Stimulated activated CD8-positive, alpha-beta memory T cell treated with anti-CD3 and anti-CD28 coated beads, Interleukin-15, amount 100 ng/mL, for 24 hours (primary cell): ENCODE measurements at regions not wholly inside any gene's neighbourhood (a gene's known extent, or its start where the extent isn't known, plus 50 kb on each side); places are given as distances from the start of the nearest gene placed in this dataset.

Experiments used
- DNase-seq: peaks from one replicate; pipeline ENCODE4 v3.0.0-alpha.2; 2020; ENCODE audit warnings: low read depth

- no peak for DNase-seq
These were observed 239.0 kb downstream of the EIPR1 start for GRCh38 chr2:3138621-3139020.

GRCh38 chr2:3137651-3138300 is 239.8 kb downstream of the EIPR1 start:
- DNase-seq, result no peak

DNA sequence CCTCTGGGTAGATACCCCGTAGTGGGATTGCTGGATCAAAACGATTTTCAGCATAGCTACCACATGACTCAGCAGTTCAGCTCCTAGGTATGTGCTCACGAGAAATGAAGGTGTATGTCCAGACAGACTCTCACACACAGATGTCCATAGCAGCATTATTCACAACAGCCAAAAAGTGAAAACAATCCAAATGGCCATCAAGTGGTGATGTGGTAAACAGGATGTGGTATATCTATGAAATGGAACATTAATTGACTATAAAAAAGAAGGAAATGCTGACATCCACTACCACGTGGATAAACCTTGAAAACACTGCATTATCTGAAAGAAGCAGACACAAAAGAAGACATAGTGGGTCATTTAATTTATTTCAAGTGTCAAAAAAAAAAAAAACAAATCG is 241.9 kb downstream of the EIPR1 start:
- DNase-seq, result no peak

DNA sequence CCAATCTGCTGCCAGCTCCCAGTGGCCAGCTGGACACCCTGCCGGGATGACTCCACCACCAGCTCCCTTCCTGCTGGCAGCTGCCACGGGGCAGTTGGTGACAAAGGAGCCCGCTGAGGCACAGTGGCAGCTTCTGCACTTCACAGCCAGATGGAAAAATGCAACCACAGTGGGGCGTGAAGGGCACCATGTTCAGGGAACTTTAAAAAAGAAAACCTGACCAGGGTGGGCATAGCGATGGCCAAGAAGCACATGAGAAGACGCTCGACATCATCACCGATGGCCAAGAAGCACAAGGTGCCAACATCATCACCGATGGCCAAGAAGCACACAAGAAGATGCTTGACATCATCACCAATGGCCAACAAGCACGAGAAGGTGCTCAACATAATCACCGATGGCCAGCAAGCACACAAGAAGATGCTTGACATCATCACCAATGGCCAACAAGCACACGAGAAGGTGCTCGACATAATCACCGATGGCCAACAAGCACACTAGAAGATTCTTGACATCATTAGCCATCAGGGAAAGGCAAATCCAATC is 243.5 kb downstream of the EIPR1 start:
- DNase-seq, result no peak

- no peak for DNase-seq
These were observed 244.7 kb downstream of the EIPR1 start for GRCh38 chr2:3132966-3133365.

DNA sequence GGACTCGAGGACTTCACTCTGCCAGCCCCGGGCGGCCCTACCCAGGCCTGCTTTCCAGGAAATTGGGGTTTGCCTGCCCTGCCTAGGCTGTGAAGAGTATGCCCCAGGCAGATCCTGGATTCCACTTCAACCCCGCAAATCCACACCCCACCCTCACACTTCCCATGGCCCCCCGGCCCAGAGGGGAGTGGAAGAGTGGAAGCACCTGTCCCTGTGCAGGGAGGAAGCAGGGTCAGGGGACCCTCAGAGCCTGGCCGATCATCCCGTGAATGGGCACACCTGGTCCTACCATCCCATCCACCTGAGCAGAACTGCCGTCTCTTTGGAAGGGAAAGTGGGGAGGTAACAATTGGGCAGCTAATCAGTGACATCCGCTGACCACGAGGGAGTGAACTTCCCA is 245.2 kb downstream of the EIPR1 start:
- no peak for DNase-seq

DNA sequence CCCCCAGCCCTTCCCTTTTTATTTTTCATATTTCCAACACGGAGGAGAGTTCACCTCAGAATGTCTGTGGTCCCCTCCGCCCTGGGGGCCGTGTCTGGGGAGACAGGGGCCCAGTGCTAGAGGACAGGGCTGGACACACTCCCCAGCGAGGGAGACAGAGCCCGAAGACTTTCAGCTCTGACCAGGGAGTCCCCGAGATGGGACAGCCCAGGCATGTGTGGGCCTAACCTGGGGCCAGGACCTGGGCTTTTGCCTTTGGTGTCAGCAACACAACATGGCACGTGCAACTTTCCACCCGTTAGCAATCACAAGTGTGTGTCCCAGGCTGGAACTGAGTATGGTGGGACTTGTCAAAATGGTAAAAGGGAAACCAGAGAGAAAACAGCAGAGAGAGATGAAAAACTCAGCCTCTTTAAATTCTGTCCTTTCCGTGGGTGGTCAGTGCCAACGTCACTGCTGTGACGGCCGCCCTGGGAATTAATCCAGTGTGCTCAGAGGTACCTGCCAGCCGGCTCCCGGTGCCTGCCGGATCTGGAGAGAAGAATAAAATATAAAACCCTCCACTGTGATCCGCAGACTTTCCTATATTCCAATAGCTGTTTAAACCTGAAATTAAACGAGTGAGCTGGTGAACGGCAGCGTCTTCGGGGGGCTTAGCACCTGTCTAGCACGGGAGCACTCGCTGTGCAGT is 245.8 kb downstream of the EIPR1 start:
- DNase-seq, result no peak

GRCh38 chr2:3130889-3131635 is 246.6 kb downstream of the EIPR1 start:
- no peak for DNase-seq

DNA sequence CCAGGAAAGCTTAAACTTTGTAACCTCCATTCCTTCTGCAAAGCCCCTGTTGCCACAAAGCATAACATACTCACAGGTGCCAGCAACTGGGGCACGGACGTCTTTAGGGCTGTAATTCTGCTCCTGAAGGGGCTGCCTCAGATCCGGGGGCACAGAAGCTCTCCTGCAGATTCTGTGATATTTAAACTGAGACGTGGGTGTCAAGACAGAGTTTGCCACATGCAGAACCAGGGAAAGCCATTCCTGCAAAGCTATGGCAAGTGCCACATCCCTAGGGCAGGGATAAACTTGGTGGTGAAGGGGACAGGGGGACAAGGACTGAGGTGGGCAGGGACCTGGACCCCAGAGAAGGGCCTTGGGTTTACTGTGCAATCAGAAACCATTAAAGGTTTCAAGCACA is 247.2 kb downstream of the EIPR1 start:
- no peak for DNase-seq

GRCh38 chr2:3129867-3130266 is 247.8 kb downstream of the EIPR1 start:
- no peak for DNase-seq

DNA sequence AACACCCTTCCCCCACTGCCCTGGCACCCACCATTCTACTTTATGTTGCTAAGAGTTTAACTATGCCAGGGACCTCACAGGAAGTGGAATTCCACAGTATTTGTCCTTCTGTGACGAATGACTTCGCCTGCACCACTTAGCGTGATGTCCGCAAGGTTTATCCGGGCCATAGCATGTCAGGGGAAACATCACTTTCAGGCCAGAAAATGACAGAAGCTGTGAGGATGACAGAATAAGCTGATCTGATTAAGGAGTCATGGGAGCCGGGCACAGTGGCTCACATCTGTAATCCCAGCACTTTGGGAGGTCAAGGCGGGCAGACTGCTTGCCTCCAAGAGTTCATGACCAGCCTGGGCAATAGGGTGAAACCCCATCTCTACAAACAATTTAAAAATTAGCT is 248.8 kb downstream of the EIPR1 start:
- DNase-seq, result no peak

- DNase-seq, result no peak
These were observed 249.9 kb downstream of the EIPR1 start for GRCh38 chr2:3127710-3128109.

GRCh38 chr2:3126911-3127621 is 250.6 kb downstream of the EIPR1 start:
- DNase-seq, result no peak

- no peak for DNase-seq
These were observed 251.3 kb downstream of the EIPR1 start for GRCh38 chr2:3126171-3126910.

- DNase-seq, result no peak
These were observed 251.9 kb downstream of the EIPR1 start for GRCh38 chr2:3125761-3126130.

DNA sequence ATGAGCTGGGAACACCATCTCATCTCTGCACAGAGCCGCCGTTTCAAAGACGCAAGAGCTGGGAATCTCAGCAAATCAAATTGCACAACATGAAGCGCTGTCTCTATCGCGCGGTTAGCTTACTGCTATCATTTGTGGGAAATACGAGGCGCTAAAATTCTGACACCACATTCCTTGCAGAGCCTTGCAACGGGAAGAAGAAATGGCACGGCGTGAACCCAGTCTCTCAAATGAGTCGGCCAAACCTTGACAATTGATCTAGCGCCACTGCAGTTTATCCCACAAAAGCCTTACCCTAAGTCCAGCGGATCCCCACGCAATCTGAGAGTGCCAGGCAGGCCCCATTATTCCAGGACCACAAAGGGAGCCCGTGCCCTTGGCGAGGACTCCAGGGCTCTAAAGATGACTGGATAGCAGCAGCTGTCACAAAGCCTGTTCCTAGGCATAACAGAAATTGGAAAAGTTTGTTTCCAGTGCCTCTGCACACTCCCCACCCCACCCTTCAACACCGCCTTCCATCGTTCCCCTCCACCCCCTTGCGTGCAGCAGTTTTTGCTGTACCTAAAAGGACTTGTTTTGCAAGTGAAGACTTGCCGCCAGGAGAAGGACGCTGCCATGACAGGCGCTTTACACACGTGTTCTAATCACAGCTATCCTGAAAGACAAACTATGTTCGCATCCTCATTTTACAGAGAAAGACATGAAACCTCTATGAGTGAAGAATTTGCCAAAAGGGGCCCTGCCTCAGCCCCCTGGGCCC is 252.4 kb downstream of the EIPR1 start:
- DNase-seq, result no peak

DNA sequence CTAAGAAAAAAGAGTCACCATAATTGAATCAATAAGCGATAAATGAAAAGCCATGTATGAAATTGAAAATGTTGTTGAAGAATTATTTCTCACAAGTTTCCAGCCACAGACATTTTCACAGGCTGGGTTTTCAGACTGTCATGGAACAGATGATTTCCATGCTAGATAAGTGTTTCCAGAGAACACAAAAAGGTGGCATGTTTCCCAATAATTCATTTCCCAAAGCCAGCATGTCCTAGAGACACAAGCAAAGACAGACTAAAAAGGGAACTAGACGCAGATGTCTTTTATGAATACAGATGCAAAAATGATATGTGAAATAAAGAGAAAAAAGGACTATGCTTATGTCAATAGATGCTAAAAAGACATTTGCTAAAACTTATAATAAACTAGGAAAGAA is 255.1 kb downstream of the EIPR1 start:
- no peak for DNase-seq

- no peak for DNase-seq
These were observed 256.0 kb downstream of the EIPR1 start for GRCh38 chr2:3121601-3122000.

GRCh38 chr2:3117650-3118216 is 259.9 kb downstream of the EIPR1 start:
- DNase-seq, result no peak

DNA sequence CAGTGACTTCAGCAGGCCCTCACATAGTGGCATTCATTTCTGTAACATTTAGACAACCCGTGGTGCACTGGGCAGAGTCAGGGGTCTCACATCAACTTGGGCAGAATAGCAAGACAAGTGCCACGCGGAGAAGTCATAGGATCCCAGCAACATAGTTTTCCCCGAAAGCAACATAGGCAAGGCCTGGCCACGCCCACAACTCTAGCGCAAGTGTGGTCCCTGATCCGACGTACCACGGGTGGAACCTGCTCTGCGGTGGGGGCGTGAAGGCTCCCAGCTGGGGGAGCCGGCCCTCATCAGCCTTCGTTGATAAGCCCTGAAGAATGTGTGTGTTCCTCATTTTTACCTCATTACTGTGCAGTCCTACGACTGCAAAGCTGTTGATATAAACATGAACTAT is 261.2 kb downstream of the EIPR1 start:
- DNase-seq, result no peak
